GM19463 (cell line): ENCODE measurements at regions not wholly inside any gene's neighbourhood (a gene's known extent, or its start where the extent isn't known, plus 50 kb on each side); places are given as distances from the start of the nearest gene placed in this dataset.
"Not testable (repeated sequence)": the region's sequence is repeated elsewhere in the genome, so short reads cannot be mapped to it uniquely, and the experiment has no call there.

Source experiments
- ATAC-seq: cut with Tn5 transposase; IDR thresholded peaks from one replicate; pipeline ENCODE4 v1.9.1; 2021; ENCODE audit warnings: mild to moderate bottlenecking, moderate library complexity; ENCODE audit not compliant: unreplicated experiment

DNA sequence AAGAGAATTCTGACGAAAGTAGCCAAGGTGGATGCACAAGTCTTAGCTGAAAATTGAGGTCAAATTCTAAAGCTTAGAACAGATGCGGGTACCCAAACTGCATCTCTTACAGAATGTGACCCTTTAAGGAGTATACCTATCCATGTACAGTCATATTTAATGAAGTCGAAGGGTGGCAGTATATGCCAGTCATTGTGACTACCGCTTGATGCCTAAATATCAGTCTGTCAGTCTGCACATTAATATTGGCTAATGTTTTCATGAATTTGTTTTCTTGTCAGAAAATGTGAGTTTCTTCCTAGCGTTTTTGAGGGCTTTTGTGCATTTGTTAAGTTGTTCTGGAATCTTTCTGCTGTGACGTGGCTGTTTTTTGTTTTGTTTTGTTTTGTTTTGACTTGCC lies 264.5 kb upstream of the ELAVL2 start:
- ATAC-seq, result no peak

DNA sequence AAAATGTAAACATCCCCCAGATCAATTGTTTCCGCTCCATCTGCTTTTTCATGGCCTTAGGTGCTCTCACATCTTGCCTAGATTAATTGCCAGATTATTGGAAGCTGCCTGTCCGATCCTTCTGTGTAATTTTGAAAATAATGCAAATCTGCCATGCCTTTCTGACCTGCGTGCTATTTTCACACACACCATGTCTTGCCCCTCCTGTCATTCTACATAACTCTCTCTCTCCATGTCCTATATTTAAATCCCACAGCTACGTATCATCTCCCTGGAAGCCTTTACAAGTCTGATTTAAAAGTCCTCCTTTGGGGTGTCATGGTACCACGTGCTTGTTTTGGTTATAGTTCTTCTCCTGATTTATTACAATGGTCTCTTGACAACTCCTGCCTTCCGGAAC lies 247.6 kb upstream of the ELAVL2 start:
- no peak for ATAC-seq

DNA sequence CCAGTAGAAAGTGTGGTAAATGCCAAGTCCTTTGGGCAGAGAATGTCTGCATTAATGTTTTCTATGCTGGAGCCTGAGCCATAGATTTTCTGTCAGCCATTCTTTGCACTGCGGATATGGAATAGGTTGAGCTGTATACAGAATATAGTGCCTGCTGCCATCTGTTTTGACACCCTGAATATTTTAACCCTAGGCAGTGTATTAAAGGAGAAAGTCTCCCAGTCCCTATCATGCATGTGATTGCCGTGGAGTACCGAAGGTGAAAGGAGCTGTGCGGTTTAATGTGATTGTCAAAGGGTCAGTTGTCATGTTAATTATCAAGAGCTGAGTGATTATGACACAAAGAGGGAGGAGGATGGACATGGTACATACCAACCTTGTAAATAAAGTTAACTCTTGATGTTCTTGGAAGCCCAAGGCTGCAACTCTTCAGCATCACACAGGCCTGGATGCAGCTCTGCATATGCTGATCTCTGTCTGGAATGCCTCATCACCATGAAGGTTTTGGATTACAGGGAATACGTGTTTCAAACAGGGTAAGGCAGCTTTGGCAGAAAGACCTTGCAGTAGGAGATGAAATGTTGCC lies 247.1 kb upstream of the ELAVL2 start:
- no peak for ATAC-seq

DNA sequence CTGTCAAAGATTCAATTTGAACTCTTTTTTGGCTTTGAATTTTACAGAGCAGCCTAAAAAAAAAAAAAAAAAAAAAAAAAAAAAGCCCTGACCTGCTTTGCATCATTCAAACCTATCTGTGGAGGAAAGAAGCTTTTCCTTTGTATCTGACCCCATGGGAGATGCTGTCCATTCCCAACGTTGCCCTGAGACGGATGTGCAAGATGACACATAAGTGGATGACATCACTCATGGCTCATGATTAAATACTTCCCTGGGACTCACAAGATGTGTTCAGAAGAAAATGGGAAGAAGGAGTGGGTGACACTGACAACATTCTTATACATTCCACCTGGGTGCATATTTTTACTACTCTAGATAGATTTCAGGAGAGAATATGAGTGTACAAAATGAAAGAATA lies 245.7 kb upstream of the ELAVL2 start:
- ATAC-seq, result no peak

DNA sequence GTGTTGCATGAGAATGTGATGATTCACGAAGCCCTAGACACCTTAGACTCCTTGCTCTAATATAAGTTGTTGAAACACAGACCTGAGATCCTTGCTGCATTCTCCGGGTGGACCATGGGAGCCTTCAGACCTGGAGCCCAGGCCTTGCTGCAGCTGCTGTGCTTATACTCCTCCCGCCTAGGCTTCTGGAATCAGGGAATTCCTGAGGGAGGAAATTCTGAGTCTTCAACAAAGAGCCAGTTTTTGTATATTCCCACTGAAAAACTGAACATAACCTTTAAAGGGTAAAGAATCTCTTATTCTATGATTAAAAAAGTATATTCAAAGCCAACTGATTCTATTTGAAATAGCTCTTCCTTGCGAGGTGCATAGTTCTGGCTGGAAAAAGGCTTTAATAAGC lies 245.1 kb upstream of the ELAVL2 start:
- ATAC-seq, result no peak

DNA sequence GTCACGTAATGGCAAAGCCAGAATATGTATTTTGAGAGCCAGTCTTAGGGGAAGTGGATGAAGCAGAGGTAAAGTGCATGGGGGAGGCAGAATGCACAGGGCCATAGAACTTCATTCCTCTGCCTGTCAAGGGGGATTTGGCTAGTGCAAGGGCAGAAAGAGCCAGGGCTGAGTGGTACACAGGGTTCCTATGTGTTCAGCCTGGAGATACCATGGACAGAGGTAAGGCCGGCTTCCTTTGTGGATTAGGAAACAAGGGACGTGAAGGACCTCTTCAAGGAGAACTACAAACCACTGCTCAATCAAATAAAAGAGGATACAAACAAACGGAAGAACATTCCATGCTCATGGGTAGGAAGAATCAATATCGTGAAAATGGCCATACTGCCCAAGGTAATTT lies 241.1 kb upstream of the ELAVL2 start:
- ATAC-seq, result not testable (repeated sequence)

DNA sequence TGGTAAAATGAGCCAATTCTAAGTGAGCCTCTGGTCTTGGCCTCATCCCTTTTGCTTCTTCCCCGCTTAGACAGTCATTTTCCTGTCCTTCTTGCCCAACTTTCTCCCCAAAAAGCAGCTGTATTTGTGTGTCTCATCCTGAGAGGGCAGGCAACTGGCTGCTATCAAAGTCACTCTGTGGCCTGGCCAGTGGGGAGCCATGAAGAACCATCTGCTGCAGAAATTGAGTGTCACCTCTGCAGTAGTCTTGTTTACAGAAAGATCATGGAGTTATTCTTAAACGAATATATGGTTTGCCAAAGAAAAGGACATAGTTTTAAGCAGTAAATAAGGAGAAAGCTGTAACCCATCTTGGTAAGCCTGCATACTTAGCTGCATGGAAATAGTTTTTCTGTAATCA lies 233.6 kb upstream of the ELAVL2 start:
- ATAC-seq, result no peak

DNA sequence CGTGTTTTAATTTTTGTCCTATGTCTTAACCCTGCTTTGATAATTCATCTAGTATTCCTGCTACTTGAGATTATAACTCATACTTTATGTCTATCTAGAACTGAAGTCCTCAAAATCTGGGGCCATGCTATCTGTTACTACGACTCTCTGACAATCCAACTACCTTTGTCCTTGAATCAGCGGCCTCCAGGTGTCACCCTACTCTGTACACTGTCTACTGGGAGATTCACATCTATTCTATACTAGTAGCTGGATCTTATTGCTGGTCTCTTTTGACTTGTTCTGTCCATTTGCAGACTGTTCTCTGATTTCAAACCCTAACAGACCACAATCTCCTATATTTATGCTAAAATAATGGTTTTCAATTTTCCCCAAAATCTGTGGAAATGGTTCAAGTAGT lies 225.5 kb upstream of the ELAVL2 start:
- no peak for ATAC-seq

DNA sequence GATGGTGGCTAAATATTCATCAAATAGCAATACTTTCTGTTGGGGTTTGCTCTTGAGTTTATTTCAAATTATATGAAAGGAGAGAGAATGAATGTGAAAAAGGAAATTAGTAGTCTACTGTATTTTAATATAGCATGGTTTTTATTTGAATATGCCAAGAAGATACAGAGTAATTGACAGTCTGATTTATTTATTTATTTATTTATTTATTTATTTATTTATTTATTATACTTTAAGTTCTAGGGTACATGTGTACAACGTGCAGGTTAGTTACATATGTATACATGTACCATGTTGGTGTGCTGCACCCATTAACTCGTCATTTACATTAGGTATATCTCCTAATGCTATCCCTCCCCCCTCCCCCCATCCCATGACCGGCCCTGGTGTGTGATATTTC lies 224.2 kb upstream of the ELAVL2 start:
- not testable (repeated sequence) for ATAC-seq

DNA sequence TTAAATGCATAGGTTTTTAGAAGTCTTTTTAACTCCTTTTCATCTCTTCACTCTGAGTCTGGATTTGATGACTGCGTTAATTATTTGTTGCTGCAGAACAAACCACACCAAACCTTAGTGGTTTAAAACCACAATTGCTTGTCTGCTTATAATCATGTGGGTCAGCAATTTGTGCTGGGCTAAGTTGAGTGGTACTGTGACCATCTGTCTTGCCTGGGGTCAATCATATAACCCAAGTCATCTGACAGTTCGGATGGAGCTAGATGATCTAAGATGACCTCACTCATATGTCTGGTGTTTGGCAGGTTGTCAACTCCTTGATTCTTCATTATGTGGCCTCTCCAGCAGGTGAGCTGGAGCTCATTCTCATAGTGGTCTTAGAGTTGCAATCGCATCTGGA lies 219.1 kb upstream of the ELAVL2 start:
- ATAC-seq, result no peak

DNA sequence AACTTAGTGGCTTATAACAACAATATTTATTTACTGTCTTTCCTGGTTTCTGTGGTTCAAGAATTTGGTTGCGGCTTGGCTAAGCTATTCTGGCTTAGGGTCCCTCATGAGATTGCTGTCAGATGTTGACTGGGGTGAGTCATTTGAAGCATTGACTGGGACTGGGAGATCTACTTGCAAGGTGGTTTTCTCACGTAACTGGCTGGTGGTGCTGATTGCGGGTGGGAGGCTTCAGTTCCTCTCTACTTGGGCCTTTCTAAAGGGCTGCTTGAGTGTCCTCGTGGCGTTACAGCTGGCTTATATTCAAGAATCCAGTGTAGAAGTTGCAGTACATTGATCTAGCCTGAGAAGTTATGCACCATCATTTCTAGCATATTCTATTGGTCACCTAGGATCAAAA lies 218.5 kb upstream of the ELAVL2 start:
- ATAC-seq, result no peak

DNA sequence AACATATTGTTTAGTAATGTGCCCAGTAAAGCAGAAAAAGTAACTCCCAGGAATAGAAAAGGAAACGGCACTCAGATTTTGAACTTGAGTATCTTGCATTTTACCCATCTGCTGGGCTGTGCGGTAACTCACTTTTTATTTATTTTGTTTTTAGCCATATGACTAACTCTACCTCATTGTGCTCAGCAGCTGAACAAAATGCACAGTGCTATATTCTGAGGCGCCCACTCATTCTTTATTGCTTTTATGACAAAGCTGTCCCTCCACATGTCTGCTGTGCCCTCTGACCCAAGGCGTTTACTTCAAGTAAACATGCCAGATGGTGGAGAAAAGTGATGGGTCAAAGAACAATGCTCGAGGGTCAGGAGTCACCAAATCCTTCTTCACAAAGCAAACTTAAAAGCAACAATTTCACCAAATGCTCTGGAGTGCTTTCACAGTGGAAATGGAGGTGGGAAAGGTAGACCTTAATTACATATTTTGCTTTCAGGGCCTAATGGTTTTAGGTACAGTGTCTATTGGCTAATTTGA lies 215.2 kb upstream of the ELAVL2 start:
- ATAC-seq, result no peak

DNA sequence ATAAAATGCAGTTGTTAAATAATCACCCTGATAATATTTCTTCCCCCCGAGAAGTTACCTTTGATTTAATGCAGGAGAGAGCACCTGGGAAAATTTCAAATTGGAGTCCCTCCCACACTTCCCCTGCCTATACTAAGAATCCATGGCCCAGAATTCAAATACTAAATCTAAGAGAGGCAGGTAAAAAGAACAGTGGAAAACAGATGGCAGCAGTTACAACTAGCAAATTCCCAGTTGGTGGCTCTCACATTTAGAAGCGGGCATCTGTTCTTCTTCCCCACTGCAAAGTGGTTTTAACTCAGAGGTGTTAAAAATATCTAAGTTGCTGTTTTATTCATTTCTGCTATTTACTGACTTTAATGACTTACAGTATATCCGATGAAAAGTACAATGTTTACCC lies 210.4 kb upstream of the ELAVL2 start:
- no peak for ATAC-seq

DNA sequence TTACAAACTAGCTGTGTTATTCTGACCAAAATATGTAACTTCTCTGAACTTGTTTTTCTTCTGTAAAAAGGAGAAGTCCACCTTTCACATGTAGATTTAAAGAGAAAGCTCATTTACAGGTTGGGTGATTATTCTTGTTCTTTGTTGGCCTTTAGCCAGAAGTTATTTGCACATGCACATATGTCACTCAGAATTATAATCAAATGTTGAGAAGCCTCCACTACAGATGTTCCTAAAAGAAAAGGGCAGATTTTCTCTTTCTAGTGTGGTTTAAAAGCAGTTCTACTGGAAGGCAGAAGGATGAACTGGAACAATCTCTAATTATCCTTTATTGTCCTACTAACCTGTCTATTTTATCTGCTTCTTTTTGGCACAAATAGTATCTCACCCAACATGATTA lies 209.8 kb upstream of the ELAVL2 start:
- no peak for ATAC-seq

DNA sequence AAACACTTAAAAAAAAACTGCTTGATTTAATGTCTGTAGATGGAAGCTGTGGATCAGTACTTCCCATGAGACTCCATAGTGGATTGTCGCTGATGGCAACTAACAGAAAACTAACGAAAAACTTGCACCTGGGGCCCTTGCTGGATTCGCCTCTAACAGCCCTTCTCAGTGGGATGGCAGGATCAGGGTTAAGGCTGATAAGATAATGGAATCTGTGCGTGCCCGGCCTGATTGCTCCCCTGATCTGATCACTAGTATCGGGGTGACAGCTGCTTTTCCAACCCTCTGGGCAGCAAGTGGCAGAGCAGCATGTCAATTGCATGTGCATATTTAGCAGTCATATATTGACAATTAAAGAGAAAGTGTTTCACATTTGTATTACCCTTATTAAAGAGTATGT lies 185.8 kb upstream of the ELAVL2 start:
- ATAC-seq, result no peak

DNA sequence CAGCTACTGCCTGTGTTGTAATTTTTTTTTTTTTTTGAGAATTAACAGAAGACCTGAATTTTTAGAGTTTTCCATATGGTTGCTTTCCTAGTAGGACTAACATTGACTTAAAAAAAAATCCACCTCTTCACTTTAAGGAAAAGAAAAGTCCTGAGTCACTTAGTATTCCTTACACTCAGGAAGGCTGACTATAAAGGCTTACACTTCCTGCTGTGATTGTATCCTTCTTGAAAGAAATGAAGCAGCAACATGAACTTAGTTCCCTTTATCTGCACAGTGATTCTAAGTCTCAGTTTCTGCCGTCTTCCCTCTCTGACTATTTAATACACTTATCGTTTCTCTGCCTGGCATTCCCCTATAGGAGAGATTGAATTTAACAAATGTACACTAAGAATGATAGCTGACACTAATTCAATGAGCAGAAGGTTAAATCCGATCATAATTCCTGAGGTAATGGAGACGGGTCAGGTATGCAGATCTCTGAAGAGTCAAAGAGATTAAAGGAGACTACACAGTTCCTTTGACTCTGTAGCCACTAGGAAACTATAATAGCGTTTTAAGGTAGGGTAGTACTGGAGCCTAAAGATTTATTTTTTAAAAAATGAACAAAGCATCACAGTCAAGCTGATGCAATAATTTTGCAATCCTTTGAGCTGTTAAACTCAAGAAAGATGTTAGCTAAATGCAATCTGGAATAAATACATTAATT lies 185.1 kb upstream of the ELAVL2 start:
- ATAC-seq, result no peak

DNA sequence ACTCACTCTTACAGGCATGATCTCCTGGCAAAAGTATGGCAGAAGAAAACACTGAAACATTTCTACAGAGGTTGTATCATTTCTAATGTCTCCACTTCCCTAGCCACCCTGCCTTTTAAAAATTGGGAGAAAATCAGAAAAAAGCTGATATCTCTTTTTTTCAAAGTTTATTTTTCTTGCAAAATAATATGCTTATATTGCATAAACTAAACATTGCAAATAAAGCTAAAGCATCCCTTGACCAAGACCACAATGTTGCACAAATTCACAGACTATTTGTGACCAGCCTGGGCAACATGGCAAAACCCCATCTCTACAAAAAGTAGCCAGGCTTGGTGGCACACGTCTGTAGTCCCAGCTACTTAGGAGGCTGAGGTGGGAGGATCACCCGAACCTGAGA lies 183.3 kb upstream of the ELAVL2 start:
- ATAC-seq, result no peak

DNA sequence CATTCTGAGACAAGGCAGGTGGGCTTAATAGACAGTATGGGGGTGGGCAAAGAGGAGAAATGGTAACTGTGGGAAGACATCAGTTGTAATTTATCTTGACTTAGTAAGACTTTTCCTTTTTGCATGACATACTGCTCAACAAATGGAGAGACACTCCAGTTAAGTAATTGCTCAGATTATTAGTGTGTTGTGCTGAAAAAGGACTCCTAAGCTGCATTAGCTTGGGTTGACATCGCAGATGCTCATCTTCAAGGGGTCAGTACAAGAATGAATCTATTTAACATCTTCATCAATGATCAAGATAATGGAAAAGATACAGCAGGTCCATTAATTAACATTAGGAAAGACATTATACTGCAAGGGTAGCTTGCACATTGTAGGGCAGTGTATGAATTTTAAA lies 181.1 kb upstream of the ELAVL2 start:
- no peak for ATAC-seq

DNA sequence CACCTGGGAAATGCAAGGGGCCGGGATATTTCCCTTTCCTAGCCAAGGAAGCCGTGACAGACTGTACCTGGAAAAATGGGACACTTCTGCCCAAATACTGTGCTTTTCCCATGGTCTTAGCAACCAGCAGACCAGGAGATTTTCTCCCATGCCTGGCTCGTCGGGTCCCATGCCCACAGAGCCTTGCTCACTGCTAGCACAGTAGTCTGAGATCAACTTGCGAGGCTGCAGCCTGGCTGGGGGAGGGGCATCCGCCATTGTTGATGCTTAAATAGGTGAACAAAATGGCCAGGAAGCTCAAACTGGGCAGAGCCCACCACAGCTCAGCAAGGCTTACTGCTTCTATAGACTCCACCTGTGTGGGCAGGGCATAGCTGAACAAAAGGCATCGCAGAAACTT lies 165.8 kb upstream of the ELAVL2 start:
- not testable (repeated sequence) for ATAC-seq

DNA sequence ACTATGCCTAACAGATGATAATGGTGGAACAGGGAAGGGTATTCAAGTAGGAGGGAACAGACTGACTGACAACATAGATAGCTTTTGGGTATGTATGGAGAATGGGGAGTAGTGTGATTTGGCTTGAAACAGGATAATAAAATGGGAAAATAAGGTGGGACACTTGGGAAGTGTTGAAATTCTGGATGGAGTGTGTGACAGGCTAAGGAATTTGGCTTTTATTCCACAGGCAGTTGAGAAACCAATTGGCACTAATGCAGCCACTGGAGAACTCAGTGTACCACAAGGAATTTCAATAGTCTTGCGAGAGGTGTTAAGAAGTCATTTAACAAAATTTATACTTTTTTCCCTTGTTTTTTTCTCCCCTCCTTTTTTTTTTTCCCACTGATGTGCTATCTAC lies 153.5 kb upstream of the ELAVL2 start:
- no peak for ATAC-seq

DNA sequence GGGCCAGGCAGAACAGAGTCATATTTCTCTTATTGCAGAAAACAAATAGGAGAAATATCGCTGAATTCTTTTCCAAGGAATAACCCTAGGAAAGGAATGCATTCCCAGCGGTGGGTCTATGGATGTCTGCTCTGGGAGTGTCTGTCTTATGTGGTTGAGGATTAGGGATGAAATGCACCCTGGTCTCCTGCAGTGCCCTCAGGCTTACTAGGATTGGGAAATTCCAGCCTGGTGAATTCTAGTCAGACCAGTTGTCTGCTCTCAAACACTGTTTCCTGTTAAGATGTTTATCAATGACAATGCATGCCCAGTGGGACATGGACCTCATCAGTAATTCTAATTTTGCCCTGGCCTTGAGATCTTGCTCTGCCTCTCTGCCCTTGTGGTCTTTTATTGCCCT lies 136.1 kb upstream of the ELAVL2 start:
- ATAC-seq, result no peak

DNA sequence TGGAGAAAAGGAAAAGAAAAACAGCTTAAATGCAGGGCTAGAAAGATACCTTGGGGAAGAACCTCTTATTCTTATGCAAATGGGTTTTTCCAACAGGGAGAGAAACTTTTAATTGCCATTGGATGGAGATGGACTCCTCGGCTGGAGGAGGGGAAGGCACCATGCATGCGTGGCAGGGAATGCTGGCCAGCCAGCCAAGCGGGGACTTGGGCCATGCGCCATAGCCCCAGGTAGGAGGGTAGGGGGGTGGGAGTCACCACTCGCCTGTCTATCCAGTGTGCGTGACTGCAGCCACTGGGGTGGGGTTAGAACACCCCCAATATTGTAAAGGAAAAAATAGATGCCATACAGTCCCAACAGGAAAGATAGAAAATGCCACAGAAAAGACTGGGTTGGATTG lies 119.9 kb upstream of the ELAVL2 start:
- ATAC-seq, result no peak

DNA sequence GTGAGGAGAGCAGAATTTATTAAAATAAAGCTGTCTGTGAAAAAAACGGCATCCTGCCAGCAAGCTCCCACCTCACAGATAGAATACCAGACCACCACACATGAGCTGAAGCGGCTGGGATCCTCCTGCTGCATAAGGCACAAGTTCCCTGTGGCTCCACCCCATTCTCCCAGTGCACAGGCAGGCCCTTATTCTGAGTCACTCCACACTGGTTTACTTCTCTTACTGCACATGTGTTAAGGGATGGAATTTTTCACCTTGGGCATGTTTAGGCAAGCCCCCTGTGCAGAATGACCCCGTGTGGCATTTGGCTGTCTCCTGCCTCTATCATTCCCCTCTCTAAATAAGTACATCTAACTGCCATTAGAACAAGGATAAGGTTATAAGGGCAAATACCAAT lies 115.0 kb upstream of the ELAVL2 start:
- ATAC-seq, result no peak
